Breast epithelium (tissue), 3 donors: ENCODE measurements at regions not wholly inside any gene's neighbourhood (a gene's known extent, or its start where the extent isn't known, plus 50 kb on each side); places are given as distances from the start of the nearest gene placed in this dataset.

Experiments used
- CTCF ChIP-seq, 3 donors: fragments of 450-650 bp; IDR thresholded peaks; one replicate each; pipeline ENCODE4 v1.5.1; 2016 to 2017; ENCODE audit warnings: antibody characterized with exemption in 3 of 3, mild to moderate bottlenecking in 3 of 3, moderate library complexity in 3 of 3
- POLR2A ChIP-seq: fragments of 450-650 bp; IDR thresholded peaks from one replicate; pipeline ENCODE4 v1.6.1; 2016; ENCODE audit warnings: antibody characterized with exemption, mild to moderate bottlenecking, moderate library complexity

DNA sequence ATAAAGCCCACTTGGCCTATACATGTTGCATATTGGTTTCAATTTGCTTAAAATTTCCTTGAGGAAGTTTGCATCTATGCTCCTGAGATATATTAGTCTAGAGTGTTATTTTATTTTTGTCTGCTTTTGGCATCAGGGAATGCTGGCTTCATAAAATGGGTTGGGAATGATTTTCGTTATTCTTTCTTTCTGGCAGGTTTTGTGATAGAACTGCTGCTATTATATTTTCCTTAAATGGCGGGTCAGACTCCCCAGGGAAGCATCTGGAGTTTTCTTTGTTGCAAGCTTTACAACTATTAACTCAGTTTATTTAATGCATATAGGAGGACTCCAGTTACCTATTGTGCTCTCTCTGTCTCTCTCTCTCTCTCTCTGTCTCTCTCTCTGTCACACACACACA is 82.0 kb upstream of the WDR17 start:
- TF ChIP-seq CTCF (IDR thresholded peaks at IDR 0.05) (no peak), POLR2A (no peak)
